ENCODE measurements at regions not wholly inside any gene's neighbourhood (a gene's known extent, or its start where the extent isn't known, plus 50 kb on each side); places are given as distances from the start of the nearest gene placed in this dataset.
"Not testable (repeated sequence)": the region's sequence is repeated elsewhere in the genome, so short reads cannot be mapped to it uniquely, and the experiment has no call there.

- DNase-seq: no peak
Measured at GRCh38 chr3:6060251-6060650, 800.7 kb upstream of the GRM7 start.

GRCh38 chr3:6062261-6063187 is 798.4 kb upstream of the GRM7 start:
- DNase-seq: no peak

- no peak for DNase-seq
Measured at GRCh38 chr3:6066397-6066796, 794.5 kb upstream of the GRM7 start.

GRCh38 chr3:6066868-6067578 is 793.9 kb upstream of the GRM7 start:
- not testable (repeated sequence) for DNase-seq

GRCh38 chr3:6074952-6075351 is 786.0 kb upstream of the GRM7 start:
- DNase-seq: no peak

- DNase-seq: no peak
Measured at GRCh38 chr3:6078436-6078835, 782.5 kb upstream of the GRM7 start.

- no peak for DNase-seq
Measured at GRCh38 chr3:6079011-6079410, 781.9 kb upstream of the GRM7 start.

GRCh38 chr3:6079561-6080179 is 781.2 kb upstream of the GRM7 start:
- DNase-seq: no peak

- DNase-seq: no peak
Measured at GRCh38 chr3:6088433-6088832, 772.5 kb upstream of the GRM7 start.

- DNase-seq: no peak
Measured at GRCh38 chr3:6089780-6090179, 771.1 kb upstream of the GRM7 start.

- no peak for DNase-seq
Measured at GRCh38 chr3:6091262-6091661, 769.7 kb upstream of the GRM7 start.

- DNase-seq: no peak
Measured at GRCh38 chr3:6095006-6095405, 765.9 kb upstream of the GRM7 start.

- DNase-seq: no peak
Measured at GRCh38 chr3:6097021-6097420, 763.9 kb upstream of the GRM7 start.

- DNase-seq: no peak
Measured at GRCh38 chr3:6097556-6097955, 763.4 kb upstream of the GRM7 start.

GRCh38 chr3:6098516-6099157 is 762.3 kb upstream of the GRM7 start:
- no peak for DNase-seq

GRCh38 chr3:6099458-6100075 is 761.3 kb upstream of the GRM7 start:
- no peak for DNase-seq

GRCh38 chr3:6105187-6105586 is 755.7 kb upstream of the GRM7 start:
- DNase-seq: no peak

- no peak for DNase-seq
Measured at GRCh38 chr3:6108957-6109356, 752.0 kb upstream of the GRM7 start.

- DNase-seq: no peak
Measured at GRCh38 chr3:6110451-6110850, 750.5 kb upstream of the GRM7 start.

- no peak for DNase-seq
Measured at GRCh38 chr3:6112546-6112945, 748.4 kb upstream of the GRM7 start.

- no peak for DNase-seq
Measured at GRCh38 chr3:6113338-6113737, 747.6 kb upstream of the GRM7 start.

- DNase-seq: no peak
Measured at GRCh38 chr3:6119367-6119766, 741.5 kb upstream of the GRM7 start.

GRCh38 chr3:6120786-6121185 is 740.1 kb upstream of the GRM7 start:
- no peak for DNase-seq
